GM18907 (cell line): ENCODE measurements at regions not wholly inside any gene's neighbourhood (a gene's known extent, or its start where the extent isn't known, plus 50 kb on each side); places are given as distances from the start of the nearest gene placed in this dataset.
"Not testable (repeated sequence)": the region's sequence is repeated elsewhere in the genome, so short reads cannot be mapped to it uniquely, and the experiment has no call there.

ENCODE experiments used
- ATAC-seq: cut with Tn5 transposase; IDR thresholded peaks from one replicate; pipeline ENCODE4 v1.9.1; 2021; ENCODE audit warnings: mild to moderate bottlenecking, moderate library complexity; ENCODE audit not compliant: unreplicated experiment

DNA sequence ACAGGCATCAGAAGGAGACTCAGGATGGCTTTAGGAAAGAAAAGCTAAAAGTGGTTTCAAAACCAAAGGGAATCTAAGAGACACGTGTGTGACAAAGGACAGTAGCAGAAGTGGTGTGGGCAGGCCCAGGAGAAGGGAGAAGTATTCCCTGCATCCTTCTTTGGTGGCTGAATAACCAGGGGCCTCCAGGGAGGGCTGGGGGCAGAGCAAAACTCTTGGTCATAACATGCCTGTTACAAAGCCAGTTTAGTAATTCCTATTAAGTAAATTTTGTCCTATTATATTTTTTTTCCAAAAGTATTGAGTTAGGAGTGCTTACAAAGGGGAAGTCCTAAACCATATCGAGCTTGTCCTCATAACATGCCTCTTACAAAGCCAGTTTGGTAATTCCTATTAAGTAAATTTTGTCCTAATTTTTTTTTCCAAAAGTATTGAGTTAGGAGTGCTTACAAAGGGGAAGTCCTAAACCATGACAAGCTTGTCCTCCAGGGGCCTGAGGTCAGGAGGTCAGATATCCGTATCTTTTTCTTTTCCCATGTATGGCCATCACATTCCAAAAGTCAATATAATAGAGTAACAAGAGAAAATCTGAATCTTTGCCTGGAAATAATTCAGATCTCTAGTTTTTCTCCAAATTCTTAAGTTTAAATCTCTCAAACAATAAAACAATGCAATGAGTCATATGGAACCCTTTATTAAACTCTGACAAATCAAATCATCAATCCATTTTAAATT, 509.2 kb downstream of the LTN1 start:
- ATAC-seq = no peak

GRCh38 chr21:28482657-28483056, 510.0 kb downstream of the LTN1 start:
- ATAC-seq = no peak

GRCh38 chr21:28480470-28480869, 512.2 kb downstream of the LTN1 start:
- ATAC-seq = no peak

- no peak for ATAC-seq
Observed at GRCh38 chr21:28473530-28474220, 519.0 kb downstream of the LTN1 start.

DNA sequence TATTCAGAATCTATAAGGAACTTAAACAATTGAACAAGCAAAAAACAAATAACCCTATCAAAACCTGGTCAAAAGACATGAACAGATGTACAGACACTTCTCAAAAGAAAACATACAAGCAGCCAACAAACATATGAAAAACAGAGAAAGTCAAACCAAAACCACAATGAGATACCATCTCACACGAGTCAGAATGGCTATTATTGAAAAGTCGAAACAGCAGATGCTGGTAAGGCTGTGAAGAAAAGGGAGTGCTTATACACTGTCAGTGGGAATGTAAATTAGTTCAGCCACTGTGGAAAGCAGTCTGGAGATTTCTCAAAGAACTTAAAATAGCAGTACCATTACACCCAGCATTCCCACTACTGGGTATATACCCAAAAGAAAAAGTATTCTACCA, 520.1 kb downstream of the LTN1 start:
- ATAC-seq = not testable (repeated sequence)

DNA sequence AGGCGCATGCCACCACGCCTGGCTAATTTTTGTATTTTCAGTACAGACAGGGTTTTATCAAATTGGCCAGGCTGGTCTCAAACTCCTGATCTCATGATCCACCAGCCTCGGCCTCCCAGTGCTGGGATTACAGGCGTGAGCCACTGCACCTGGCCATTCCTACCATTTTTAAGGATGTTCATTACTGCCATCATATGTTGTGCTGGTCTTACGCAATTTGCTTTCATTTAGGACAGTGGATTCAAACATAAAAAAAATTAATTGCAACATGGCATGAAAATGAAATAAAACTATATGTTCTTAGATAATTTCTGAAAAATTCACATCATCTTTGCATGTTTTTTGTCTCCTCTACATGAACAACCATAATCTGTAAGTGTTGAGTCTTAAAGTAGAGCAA, 527.7 kb downstream of the LTN1 start:
- no peak for ATAC-seq

DNA sequence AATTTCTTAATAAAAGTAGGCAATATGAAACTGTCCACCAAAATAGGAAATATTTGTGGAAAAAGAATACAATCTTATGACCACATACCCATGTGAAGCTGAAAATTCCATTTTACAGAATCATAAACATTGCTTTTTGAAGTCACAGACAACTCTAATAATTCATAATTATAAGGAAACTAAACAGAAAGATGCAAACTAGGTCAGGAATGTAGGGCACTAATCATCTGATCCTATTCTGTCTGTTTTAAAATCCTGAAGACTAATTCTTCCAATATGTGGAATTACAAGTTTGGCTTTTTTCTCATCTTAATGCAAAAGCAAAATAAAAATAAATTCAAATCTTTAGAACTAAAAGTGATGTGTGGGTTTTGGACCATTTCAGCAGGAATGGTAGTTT, 528.6 kb downstream of the LTN1 start:
- no peak for ATAC-seq

DNA sequence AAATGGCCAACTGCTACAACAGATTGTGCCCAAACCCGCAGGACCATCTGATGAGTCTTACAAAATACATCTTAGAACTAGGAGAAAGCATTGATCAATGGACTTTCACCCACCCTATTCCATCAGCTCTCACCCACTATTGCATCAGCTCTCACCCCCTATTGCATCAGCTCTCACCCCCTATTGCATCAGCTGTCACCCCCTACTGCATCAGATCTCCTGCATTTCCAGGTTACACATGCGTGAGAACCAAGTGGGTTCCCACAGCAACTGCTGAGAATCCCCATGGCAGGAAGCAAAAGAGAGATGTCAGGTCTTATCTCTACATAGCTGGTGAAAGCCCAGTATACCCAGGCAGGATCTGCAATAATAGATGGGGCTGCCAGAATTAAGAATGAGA, 533.5 kb downstream of the LTN1 start:
- no peak for ATAC-seq

DNA sequence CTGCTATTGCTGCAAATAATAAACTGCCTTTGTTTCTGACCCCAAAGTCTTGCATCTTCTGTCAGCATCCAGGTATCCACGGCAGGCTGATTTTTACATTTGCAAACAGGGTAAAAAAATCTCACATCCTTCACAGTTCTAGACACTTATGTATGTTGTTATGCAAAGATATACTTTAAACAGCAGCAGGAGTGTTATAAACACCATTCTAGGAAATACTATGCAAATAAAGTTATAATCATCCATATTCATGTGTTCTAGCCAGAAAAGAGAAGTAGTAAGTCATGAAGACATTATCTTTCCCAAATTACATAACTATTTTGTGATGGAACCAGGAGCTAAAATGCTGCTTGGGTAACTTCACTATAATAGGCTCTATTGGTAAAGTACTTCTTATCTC, 534.2 kb downstream of the LTN1 start:
- no peak for ATAC-seq

- no peak for ATAC-seq
Observed at GRCh38 chr21:28455253-28455600, 537.5 kb downstream of the LTN1 start.

GRCh38 chr21:28454564-28455252, 538.0 kb downstream of the LTN1 start:
- no peak for ATAC-seq

DNA sequence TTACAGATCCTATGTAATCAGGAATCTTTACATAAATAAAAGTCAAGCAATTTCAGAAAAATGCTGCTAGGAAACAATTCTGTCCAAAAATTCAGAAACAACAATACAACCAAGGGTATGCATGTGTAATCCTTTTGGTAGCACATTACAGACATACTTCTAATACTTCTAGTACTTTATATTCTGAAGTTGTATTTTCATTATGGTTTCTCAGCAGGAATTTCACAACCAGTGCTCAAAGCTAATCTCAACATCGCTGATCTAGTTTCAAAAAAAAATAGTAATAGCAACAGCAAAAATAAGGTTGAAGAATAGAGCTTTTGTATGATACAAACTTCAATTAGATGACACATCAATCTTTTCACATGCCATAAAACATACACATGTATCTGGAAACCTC, 545.2 kb downstream of the LTN1 start:
- no peak for ATAC-seq

- no peak for ATAC-seq
Observed at GRCh38 chr21:28445141-28445830, 547.4 kb downstream of the LTN1 start.

DNA sequence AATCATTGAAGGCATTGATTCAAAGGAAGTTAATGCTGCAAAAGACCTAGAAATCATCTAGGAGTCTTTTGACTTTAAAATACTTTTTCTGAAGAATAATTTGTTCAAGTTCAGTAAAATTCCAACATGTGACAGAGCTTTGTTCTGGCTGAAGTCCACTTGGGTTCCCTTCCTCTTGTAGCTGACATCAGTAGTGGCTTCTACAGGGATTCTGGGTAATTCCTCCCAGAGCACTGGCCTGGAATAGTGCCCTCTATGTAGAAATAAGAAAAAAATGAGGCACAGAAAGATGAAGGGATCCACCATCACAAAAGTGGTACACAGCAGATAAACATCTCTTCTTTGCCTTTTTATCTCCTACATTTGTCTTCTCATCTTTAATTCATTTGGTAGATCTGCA, 548.1 kb downstream of the LTN1 start:
- ATAC-seq = no peak

GRCh38 chr21:28444111-28444510, 548.6 kb downstream of the LTN1 start:
- ATAC-seq = no peak

- ATAC-seq = no peak
Observed at GRCh38 chr21:28442624-28443023, 550.1 kb downstream of the LTN1 start.

DNA sequence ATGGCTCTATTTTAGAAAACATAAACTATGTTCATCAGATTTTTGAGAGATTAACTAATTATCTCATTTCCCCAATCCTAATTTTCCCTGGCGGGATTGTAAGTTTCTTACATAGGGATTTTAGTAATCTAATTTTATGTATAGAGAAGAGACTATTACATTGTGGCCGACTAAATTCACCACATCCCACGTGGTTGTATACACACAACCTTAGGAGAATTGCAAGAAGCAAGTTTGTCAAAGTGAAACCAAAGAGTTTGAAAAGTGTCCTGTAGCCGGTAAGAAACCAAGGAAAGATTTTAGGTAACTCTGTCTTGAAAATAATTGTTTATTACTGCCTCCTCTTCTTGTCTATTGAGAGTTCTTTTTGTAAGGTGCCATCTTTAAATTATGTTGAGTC, 550.6 kb downstream of the LTN1 start:
- ATAC-seq = no peak

GRCh38 chr21:28439788-28440187, 552.9 kb downstream of the LTN1 start:
- ATAC-seq = no peak

GRCh38 chr21:28439251-28439650, 553.4 kb downstream of the LTN1 start:
- ATAC-seq = no peak

GRCh38 chr21:28437061-28437460, 555.6 kb downstream of the LTN1 start:
- no peak for ATAC-seq

DNA sequence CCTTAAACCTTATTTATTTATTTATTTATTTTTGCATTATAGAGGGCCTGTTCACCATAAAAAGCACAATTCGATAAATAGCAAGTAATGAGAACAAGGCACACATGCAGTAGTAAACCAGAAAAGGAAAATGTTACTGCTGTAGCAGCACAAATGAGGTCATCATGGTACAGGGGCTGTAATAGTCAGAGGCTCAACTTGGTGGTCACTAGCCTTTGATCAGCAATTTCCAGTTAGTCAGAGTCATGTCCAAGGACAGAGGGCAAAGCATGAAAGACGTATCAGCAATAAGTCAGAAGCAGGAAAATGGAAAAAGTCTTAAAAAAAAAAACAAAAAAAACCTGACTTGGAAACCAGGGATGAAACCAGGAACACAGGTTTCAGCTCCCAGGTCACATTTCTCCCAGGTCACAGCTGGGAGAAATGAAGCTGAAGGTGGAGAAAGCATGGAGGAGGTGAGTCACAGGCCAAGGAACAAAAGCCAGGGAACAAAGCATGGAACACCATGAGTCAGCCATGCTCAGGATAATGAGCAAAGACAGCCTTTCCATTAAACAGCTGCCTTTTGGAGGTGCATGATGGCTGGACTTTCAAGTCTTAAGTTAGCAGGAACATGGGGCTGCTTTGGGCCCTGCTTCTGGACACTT, 556.3 kb downstream of the LTN1 start:
- ATAC-seq = no peak
